ENCODE measurements at regions not wholly inside any gene's neighbourhood (a gene's known extent, or its start where the extent isn't known, plus 50 kb on each side); places are given as distances from the start of the nearest gene placed in this dataset.

DNA sequence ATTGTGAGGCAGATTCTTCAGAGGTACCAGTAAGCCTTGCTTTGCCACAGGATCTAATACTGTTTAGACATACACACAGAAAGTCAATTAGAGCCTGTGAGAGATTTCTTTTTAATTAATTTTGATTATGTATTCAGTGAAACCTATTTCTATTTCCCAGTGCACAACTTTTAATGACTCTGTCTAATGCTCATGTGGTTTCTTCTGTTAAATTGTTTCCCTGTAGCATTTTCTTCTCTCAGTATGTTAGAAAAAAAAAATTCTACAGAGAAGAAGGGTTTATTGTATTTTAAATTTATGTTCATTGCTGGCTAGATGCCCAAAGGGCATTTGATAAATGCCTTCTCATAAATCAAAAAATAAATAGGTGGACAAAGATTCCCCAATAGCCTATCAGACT is 293.7 kb downstream of the C6orf118 start:
- no peak for TF ChIP-seq POLR2A (IDR thresholded peaks at IDR 0.05)
- TF ChIP-seq CTCF (IDR thresholded peaks at IDR 0.05) = no peak
- TF ChIP-seq EP300 (IDR thresholded peaks at IDR 0.05) = no peak
- no peak for TF ChIP-seq POLR2AphosphoS5 (IDR thresholded peaks at IDR 0.05)
